ENCODE measurements at regions not wholly inside any gene's neighbourhood (a gene's known extent, or its start where the extent isn't known, plus 50 kb on each side); places are given as distances from the start of the nearest gene placed in this dataset.

GRCh38 chr2:219914577-219914976 is 287.1 kb downstream of the SLC4A3 start:
- TF ChIP-seq POLR2AphosphoS5 (IDR thresholded peaks at IDR 0.05; ENCODE audit: insufficient read depth in 1 of 2, low read depth in 1 of 2), result no peak
- no peak for TF ChIP-seq POLR2A (IDR thresholded peaks at IDR 0.05)
- TF ChIP-seq, protein P1, sequence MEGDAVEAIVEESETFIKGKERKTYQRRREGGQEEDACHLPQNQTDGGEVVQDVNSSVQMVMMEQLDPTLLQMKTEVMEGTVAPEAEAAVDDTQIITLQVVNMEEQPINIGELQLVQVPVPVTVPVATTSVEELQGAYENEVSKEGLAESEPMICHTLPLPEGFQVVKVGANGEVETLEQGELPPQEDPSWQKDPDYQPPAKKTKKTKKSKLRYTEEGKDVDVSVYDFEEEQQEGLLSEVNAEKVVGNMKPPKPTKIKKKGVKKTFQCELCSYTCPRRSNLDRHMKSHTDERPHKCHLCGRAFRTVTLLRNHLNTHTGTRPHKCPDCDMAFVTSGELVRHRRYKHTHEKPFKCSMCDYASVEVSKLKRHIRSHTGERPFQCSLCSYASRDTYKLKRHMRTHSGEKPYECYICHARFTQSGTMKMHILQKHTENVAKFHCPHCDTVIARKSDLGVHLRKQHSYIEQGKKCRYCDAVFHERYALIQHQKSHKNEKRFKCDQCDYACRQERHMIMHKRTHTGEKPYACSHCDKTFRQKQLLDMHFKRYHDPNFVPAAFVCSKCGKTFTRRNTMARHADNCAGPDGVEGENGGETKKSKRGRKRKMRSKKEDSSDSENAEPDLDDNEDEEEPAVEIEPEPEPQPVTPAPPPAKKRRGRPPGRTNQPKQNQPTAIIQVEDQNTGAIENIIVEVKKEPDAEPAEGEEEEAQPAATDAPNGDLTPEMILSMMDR (IDR thresholded peaks at IDR 0.05), result no peak
